ENCODE measurements at regions not wholly inside any gene's neighbourhood (a gene's known extent, or its start where the extent isn't known, plus 50 kb on each side); places are given as distances from the start of the nearest gene placed in this dataset.

- TF ChIP-seq CTCF (IDR thresholded peaks at IDR 0.05; ENCODE audit: low read depth, low read length) (no peak), EZH2phosphoT487 (IDR thresholded peaks at IDR 0.05; ENCODE audit: low read depth) (no peak)
Observed at GRCh38 chr1:239922778-239923522, 168.7 kb upstream of the FMN2 start.
